Panc1 (cell line): ENCODE measurements at regions not wholly inside any gene's neighbourhood (a gene's known extent, or its start where the extent isn't known, plus 50 kb on each side); places are given as distances from the start of the nearest gene placed in this dataset.

ENCODE experiments used
- CTCF ChIP-seq: fragments of 450-650 bp; IDR thresholded peaks from 2 replicates; pipeline ENCODE4 v1.5.1; 2017; ENCODE audit warnings: mild to moderate bottlenecking
- POLR2AphosphoS5 ChIP-seq: IDR thresholded peaks from 2 replicates; pipeline ENCODE4 v1.6.1; 2012; ENCODE audit warnings: mild to moderate bottlenecking, low read depth, low read length, moderate library complexity
- SIN3A ChIP-seq: IDR thresholded peaks from 2 replicates; pipeline ENCODE4 v1.6.1; 2012; ENCODE audit warnings: low read depth, mild to moderate bottlenecking, low read length, moderate library complexity, borderline replicate concordance; ENCODE audit not compliant: insufficient read depth
- TCF7L2 ChIP-seq: IDR thresholded peaks from 2 replicates; pipeline ENCODE4 v1.6.1; 2011; ENCODE audit warnings: mild to moderate bottlenecking, low read depth, low read length, inconsistent platforms
- TF ChIP-seq, protein P1 (sequence below), 2 experiments: IDR thresholded peaks; 2 replicates each; pipeline ENCODE4 v1.6.1; 2011 to 2012; ENCODE audit warnings: low read depth in 2 of 2, control low read depth in 1 of 2, low read length in 1 of 2, mild to moderate bottlenecking in 1 of 2, moderate library complexity in 1 of 2; ENCODE audit not compliant: insufficient read depth in 1 of 2

DNA sequence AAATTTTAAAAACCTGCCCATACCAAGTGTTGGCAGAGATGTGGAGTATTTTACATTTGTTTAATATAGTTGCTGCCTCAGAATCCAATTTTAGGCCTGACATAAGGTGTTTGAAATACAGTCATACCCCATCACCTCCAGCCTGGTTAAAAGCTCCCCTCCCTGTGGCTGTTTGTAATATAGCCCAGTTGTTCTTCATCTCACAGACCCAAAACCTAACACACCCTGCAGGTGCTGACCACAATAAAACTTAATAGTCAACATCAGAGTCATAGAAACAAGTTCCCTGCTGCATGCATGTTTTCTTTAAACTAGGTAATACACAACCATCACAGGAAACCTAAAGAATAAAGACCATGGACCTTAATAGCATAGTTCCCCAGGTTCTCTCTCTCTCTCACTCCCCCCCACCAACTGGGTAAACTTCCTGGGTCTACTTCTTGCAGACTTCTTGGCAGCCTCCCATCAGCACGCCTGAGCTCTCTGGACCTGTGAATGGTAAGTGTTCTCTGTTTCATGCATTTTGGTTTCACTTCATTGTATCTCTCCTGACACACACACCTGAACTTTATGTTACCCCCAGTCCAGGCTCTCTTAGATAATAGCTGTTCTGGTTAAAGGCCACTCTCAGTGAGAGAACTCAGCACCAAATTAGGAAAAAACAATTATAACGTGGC, 1369.9 kb downstream of the EFNB2 start:
- TF ChIP-seq POLR2AphosphoS5: no peak
- TF ChIP-seq CTCF: no peak
- TF ChIP-seq, protein P1, sequence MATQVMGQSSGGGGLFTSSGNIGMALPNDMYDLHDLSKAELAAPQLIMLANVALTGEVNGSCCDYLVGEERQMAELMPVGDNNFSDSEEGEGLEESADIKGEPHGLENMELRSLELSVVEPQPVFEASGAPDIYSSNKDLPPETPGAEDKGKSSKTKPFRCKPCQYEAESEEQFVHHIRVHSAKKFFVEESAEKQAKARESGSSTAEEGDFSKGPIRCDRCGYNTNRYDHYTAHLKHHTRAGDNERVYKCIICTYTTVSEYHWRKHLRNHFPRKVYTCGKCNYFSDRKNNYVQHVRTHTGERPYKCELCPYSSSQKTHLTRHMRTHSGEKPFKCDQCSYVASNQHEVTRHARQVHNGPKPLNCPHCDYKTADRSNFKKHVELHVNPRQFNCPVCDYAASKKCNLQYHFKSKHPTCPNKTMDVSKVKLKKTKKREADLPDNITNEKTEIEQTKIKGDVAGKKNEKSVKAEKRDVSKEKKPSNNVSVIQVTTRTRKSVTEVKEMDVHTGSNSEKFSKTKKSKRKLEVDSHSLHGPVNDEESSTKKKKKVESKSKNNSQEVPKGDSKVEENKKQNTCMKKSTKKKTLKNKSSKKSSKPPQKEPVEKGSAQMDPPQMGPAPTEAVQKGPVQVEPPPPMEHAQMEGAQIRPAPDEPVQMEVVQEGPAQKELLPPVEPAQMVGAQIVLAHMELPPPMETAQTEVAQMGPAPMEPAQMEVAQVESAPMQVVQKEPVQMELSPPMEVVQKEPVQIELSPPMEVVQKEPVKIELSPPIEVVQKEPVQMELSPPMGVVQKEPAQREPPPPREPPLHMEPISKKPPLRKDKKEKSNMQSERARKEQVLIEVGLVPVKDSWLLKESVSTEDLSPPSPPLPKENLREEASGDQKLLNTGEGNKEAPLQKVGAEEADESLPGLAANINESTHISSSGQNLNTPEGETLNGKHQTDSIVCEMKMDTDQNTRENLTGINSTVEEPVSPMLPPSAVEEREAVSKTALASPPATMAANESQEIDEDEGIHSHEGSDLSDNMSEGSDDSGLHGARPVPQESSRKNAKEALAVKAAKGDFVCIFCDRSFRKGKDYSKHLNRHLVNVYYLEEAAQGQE (IDR thresholded peaks at IDR 0.05; ENCODE audit: insufficient read depth in 1 of 2, low read depth in 2 of 2, low read length in 1 of 2): no peak
- no peak for TF ChIP-seq TCF7L2
- TF ChIP-seq SIN3A: no peak
